SK-N-SH treated with all-trans-retinoic acid at 6 μM for 48 hours (cell line): ENCODE measurements at regions not wholly inside any gene's neighbourhood (a gene's known extent, or its start where the extent isn't known, plus 50 kb on each side); places are given as distances from the start of the nearest gene placed in this dataset.

ENCODE experiments used
- ATAC-seq: fragments of 200-7000 bp; cut with Tn5 transposase; 3 replicates; pipeline ENCODE4 v1.9.1; 2020; ENCODE audit warnings: mild to moderate bottlenecking, moderate library complexity
- ARNTL ChIP-seq: fragments of 450-650 bp; formaldehyde crosslinking; IDR thresholded peaks from 2 replicates; pipeline ENCODE4 v1.5.0; 2020; ENCODE audit warnings: low read depth, mild to moderate bottlenecking, moderate library complexity, borderline replicate concordance
- BACH2 ChIP-seq: fragments of 250-450 bp; sonication (Bioruptor Pico); IDR thresholded peaks from 2 replicates; pipeline ENCODE4 v1.9.0; 2021; ENCODE audit warnings: mild to moderate bottlenecking, borderline replicate concordance
- CSDC2 ChIP-seq: fragments of 250-450 bp; sonication (Bioruptor Pico); IDR thresholded peaks from 2 replicates; pipeline ENCODE4 v1.5.0; 2020; ENCODE audit warnings: mild to moderate bottlenecking, moderate library complexity
- ESRRG ChIP-seq: fragments of 250-450 bp; sonication (Bioruptor Pico); IDR thresholded peaks from 2 replicates; pipeline ENCODE4 v1.6.1; 2021; ENCODE audit warnings: mild to moderate bottlenecking
- GLIS3 ChIP-seq: fragments of 250-450 bp; sonication (Bioruptor Pico); IDR thresholded peaks from 2 replicates; pipeline ENCODE4 v1.5.0; 2020; ENCODE audit warnings: mild to moderate bottlenecking, moderate library complexity
- ISL1 ChIP-seq: fragments of 250-450 bp; sonication (Bioruptor Pico); IDR thresholded peaks from 2 replicates; pipeline ENCODE4 v2.1.2; 2022; ENCODE audit warnings: mild to moderate bottlenecking, moderate library complexity
- OSR1 ChIP-seq: fragments of 250-450 bp; sonication (Bioruptor Pico); IDR thresholded peaks from 2 replicates; pipeline ENCODE4 v1.8.0; 2022; ENCODE audit warnings: moderate library complexity, mild to moderate bottlenecking, inconsistent platforms
- PATZ1 ChIP-seq: fragments of 250-450 bp; sonication (Bioruptor Pico); IDR thresholded peaks from 2 replicates; pipeline ENCODE4 v1.8.0; 2020; ENCODE audit warnings: mild to moderate bottlenecking, moderate library complexity, borderline replicate concordance
- PPARA ChIP-seq: fragments of 250-450 bp; sonication (Bioruptor Pico); IDR thresholded peaks from 2 replicates; pipeline ENCODE4 v1.5.0; 2020; ENCODE audit warnings: mild to moderate bottlenecking, borderline replicate concordance
- RARB ChIP-seq: fragments of 250-450 bp; sonication (Bioruptor Pico); IDR thresholded peaks from 2 replicates; pipeline ENCODE4 v1.8.0; 2021; ENCODE audit warnings: mild to moderate bottlenecking, moderate library complexity
- SNAI2 ChIP-seq: fragments of 250-450 bp; sonication (Bioruptor Pico); IDR thresholded peaks from 2 replicates; pipeline ENCODE4 v1.5.0; 2020; ENCODE audit warnings: mild to moderate bottlenecking, moderate library complexity
- TCF4 ChIP-seq: fragments of 250-450 bp; sonication (Bioruptor Pico); IDR thresholded peaks from 2 replicates; pipeline ENCODE4 v1.8.0; 2021; ENCODE audit warnings: mild to moderate bottlenecking, moderate library complexity, borderline replicate concordance
- TOX ChIP-seq: fragments of 250-450 bp; sonication (Bioruptor Pico); IDR thresholded peaks from 2 replicates; pipeline ENCODE4 v1.8.0; 2021; ENCODE audit warnings: mild to moderate bottlenecking, moderate library complexity, borderline replicate concordance
- ZC3H10 ChIP-seq: fragments of 250-450 bp; sonication (Bioruptor Pico); IDR thresholded peaks from 2 replicates; pipeline ENCODE4 v1.5.1; 2021; ENCODE audit warnings: mild to moderate bottlenecking, moderate library complexity
- ZFP3 ChIP-seq: fragments of 250-450 bp; sonication (Bioruptor Pico); IDR thresholded peaks from 2 replicates; pipeline ENCODE4 v1.5.0; 2020; ENCODE audit warnings: mild to moderate bottlenecking, moderate library complexity
- ZFP30 ChIP-seq: fragments of 450-650 bp; formaldehyde crosslinking; IDR thresholded peaks from 2 replicates; pipeline ENCODE4 v1.5.0; 2022; ENCODE audit warnings: mild to moderate bottlenecking, moderate library complexity
- ZNF565 ChIP-seq: fragments of 450-650 bp; formaldehyde crosslinking; conservative IDR thresholded peaks from 2 replicates; pipeline ENCODE4 v1.5.0; 2020; ENCODE audit warnings: low read depth, mild to moderate bottlenecking, moderate library complexity
- ZNF70 ChIP-seq: fragments of 450-650 bp; formaldehyde crosslinking; IDR thresholded peaks from 2 replicates; pipeline ENCODE4 v1.5.0; 2020; ENCODE audit warnings: mild to moderate bottlenecking, moderate library complexity
- ZNF8 ChIP-seq: fragments of 450-650 bp; formaldehyde crosslinking; IDR thresholded peaks from 2 replicates; pipeline ENCODE4 v1.5.0; 2020; ENCODE audit warnings: mild to moderate bottlenecking, moderate library complexity
- TF ChIP-seq, protein P1 (sequence below): fragments of 250-450 bp; sonication (Bioruptor Pico); IDR thresholded peaks from 2 replicates; pipeline ENCODE4 v1.8.0; 2021; ENCODE audit warnings: low read depth, mild to moderate bottlenecking, moderate library complexity, borderline replicate concordance
- TF ChIP-seq, protein P2 (sequence below): fragments of 250-450 bp; sonication (Bioruptor Pico); IDR thresholded peaks from 2 replicates; pipeline ENCODE4 v1.5.1; 2020; ENCODE audit warnings: low read depth, mild to moderate bottlenecking, moderate library complexity
- TF ChIP-seq, protein P3 (sequence below): fragments of 250-450 bp; sonication (Bioruptor Pico); IDR thresholded peaks from 2 replicates; pipeline ENCODE4 v1.5.1; 2021; ENCODE audit warnings: mild to moderate bottlenecking, moderate library complexity
- TF ChIP-seq, protein P4 (sequence below): fragments of 250-450 bp; sonication (Bioruptor Pico); IDR thresholded peaks from 2 replicates; pipeline ENCODE4 v1.5.0; 2020; ENCODE audit warnings: mild to moderate bottlenecking, moderate library complexity

- TF ChIP-seq, protein P1, sequence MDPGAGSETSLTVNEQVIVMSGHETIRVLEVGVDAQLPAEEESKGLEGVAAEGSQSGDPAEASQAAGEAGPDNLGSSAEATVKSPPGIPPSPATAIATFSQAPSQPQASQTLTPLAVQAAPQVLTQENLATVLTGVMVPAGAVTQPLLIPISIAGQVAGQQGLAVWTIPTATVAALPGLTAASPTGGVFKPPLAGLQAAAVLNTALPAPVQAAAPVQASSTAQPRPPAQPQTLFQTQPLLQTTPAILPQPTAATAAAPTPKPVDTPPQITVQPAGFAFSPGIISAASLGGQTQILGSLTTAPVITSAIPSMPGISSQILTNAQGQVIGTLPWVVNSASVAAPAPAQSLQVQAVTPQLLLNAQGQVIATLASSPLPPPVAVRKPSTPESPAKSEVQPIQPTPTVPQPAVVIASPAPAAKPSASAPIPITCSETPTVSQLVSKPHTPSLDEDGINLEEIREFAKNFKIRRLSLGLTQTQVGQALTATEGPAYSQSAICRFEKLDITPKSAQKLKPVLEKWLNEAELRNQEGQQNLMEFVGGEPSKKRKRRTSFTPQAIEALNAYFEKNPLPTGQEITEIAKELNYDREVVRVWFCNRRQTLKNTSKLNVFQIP (CRISPR knock-in tag), result no peak
- TF ChIP-seq TOX (CRISPR knock-in tag), result no peak
Measured at GRCh38 chr2:128817171-128817570, 498.5 kb upstream of the HS6ST1 start (continued).

GRCh38 chr2:128817813-128818212 is 499.1 kb upstream of the HS6ST1 start:
- no peak for ATAC-seq
- TF ChIP-seq ZNF70, result no peak
- TF ChIP-seq OSR1, result no peak
- no peak for TF ChIP-seq GLIS3
- no peak for TF ChIP-seq TOX (CRISPR knock-in tag)

DNA sequence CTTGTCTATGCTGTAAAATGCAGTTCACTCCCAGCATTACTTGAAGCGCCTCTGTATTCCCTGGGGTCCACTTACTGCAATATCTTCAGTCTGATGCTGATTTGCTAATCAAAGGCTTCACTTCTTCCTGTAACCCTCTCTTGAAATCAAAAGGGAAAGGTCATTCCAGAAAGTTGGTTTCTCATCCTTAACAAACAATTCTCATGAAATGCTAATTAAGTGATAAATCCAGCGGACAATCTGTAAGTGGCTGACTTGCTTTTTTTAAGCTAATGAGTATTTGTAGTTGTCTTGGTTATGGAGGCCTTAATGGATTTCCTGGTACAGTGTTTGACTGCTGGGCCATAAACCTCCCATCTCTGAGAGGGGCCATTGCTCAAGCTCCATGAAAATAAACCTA is 499.6 kb upstream of the HS6ST1 start:
- TF ChIP-seq PPARA (CRISPR knock-in tag) (no peak), BACH2 (CRISPR knock-in tag) (no peak), ZNF70 (no peak), GLIS3 (no peak), ARNTL (no peak), ZNF8 (CRISPR knock-in tag) (no peak), ESRRG (CRISPR knock-in tag) (no peak), RARB (CRISPR knock-in tag) (no peak), PATZ1 (CRISPR knock-in tag) (no peak), CSDC2 (CRISPR knock-in tag) (no peak), TCF4 (no peak), ZFP30 (CRISPR knock-in tag) (no peak), ZFP3 (no peak), ZC3H10 (CRISPR knock-in tag) (no peak), TOX (CRISPR knock-in tag) (no peak), ISL1 (CRISPR knock-in tag) (no peak)
- TF ChIP-seq, protein P1 (CRISPR knock-in tag), result no peak
- TF ChIP-seq, protein P2, sequence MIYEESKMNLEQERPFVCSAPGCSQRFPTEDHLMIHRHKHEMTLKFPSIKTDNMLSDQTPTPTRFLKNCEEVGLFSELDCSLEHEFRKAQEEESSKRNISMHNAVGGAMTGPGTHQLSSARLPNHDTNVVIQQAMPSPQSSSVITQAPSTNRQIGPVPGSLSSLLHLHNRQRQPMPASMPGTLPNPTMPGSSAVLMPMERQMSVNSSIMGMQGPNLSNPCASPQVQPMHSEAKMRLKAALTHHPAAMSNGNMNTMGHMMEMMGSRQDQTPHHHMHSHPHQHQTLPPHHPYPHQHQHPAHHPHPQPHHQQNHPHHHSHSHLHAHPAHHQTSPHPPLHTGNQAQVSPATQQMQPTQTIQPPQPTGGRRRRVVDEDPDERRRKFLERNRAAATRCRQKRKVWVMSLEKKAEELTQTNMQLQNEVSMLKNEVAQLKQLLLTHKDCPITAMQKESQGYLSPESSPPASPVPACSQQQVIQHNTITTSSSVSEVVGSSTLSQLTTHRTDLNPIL, result no peak
- TF ChIP-seq, protein P3, sequence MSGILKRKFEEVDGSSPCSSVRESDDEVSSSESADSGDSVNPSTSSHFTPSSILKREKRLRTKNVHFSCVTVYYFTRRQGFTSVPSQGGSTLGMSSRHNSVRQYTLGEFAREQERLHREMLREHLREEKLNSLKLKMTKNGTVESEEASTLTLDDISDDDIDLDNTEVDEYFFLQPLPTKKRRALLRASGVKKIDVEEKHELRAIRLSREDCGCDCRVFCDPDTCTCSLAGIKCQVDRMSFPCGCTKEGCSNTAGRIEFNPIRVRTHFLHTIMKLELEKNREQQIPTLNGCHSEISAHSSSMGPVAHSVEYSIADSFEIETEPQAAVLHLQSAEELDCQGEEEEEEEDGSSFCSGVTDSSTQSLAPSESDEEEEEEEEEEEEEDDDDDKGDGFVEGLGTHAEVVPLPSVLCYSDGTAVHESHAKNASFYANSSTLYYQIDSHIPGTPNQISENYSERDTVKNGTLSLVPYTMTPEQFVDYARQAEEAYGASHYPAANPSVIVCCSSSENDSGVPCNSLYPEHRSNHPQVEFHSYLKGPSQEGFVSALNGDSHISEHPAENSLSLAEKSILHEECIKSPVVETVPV (CRISPR knock-in tag), result no peak
- TF ChIP-seq, all 23 proteins: peak for 0
- ATAC-seq, result no peak

DNA sequence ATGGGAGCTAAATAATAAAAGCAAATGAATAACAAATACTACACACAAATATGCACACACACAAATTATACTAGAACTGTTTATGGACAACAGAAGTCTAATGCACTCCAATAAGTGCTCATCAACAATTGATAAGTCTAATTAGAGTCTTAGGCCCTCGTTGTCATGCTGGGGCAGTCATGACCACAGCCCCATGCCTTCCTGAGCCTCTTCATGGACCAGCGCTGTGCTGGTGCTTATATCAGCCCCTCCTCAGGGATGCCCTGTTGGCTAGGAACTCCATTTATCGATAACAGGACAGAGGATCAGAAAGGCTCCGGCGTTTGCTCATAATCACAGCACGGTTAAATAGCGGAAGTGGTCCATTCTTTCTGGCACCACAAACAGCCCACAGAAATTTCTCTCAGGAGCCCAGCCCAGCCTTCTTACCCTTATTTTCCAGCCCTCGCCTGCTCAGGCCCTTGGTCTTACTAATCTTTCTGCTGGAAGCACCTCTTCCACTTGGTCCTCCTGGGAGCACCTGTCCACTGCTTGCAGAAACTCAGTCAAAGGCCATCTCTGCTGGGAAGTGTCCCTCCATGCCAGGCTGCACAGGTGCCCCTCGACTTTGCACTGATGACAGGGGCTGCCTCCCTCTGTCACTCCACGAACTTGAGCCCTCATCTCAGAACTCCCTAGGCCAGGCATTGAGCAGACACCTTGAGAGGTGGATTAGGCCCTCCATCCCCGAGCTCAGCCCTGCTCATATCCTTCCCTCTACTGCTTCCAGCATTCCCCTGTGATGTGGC is 500.2 kb upstream of the HS6ST1 start:
- ATAC-seq, result no peak
- TF ChIP-seq CSDC2 (CRISPR knock-in tag) (no peak), ISL1 (CRISPR knock-in tag) (no peak), ZNF70 (no peak), ZFP3 (no peak), GLIS3 (no peak), OSR1 (no peak), ESRRG (CRISPR knock-in tag) (no peak), TCF4 (no peak), BACH2 (CRISPR knock-in tag) (no peak), ZNF8 (CRISPR knock-in tag) (no peak), ARNTL (no peak), ZNF565 (CRISPR knock-in tag) (no peak), SNAI2 (CRISPR knock-in tag) (no peak)
- TF ChIP-seq, protein P4, sequence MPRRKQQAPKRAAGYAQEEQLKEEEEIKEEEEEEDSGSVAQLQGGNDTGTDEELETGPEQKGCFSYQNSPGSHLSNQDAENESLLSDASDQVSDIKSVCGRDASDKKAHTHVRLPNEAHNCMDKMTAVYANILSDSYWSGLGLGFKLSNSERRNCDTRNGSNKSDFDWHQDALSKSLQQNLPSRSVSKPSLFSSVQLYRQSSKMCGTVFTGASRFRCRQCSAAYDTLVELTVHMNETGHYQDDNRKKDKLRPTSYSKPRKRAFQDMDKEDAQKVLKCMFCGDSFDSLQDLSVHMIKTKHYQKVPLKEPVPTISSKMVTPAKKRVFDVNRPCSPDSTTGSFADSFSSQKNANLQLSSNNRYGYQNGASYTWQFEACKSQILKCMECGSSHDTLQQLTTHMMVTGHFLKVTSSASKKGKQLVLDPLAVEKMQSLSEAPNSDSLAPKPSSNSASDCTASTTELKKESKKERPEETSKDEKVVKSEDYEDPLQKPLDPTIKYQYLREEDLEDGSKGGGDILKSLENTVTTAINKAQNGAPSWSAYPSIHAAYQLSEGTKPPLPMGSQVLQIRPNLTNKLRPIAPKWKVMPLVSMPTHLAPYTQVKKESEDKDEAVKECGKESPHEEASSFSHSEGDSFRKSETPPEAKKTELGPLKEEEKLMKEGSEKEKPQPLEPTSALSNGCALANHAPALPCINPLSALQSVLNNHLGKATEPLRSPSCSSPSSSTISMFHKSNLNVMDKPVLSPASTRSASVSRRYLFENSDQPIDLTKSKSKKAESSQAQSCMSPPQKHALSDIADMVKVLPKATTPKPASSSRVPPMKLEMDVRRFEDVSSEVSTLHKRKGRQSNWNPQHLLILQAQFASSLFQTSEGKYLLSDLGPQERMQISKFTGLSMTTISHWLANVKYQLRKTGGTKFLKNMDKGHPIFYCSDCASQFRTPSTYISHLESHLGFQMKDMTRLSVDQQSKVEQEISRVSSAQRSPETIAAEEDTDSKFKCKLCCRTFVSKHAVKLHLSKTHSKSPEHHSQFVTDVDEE, result no peak
- TF ChIP-seq, protein P3 (CRISPR knock-in tag), result no peak
